HL-60 (cell line): ENCODE measurements at regions not wholly inside any gene's neighbourhood (a gene's known extent, or its start where the extent isn't known, plus 50 kb on each side); places are given as distances from the start of the nearest gene placed in this dataset.

Experiments used
- DNase-seq, 2 experiments: peaks; one replicate each; pipeline ENCODE4 v3.0.0-alpha.2; 2010 to 2020; ENCODE audit warnings: low read depth in 1 of 2, low spot score in 1 of 2
- H3K27ac ChIP-seq: fragments of 250-450 bp; sonication (Bioruptor Pico); replicated peaks from 2 replicates; pipeline ENCODE4 v1.5.1; 2020; ENCODE audit warnings: mild to moderate bottlenecking, moderate library complexity
- H3K27me3 ChIP-seq: fragments of 250-450 bp; sonication (Bioruptor Pico); 2 replicates; pipeline ENCODE4 v1.5.1; 2021; ENCODE audit warnings: mild to moderate bottlenecking, moderate library complexity; ENCODE audit not compliant: insufficient read depth, poor library complexity, severe bottlenecking
- H3K4me3 ChIP-seq: replicated peaks from 2 replicates; pipeline ENCODE4 v1.5.1; 2011; ENCODE audit warnings: mild to moderate bottlenecking, control low read depth, low read length; ENCODE audit not compliant: insufficient read depth
- GABPA ChIP-seq: IDR thresholded peaks from 2 replicates; pipeline ENCODE4 v1.6.1; 2012; ENCODE audit warnings: low read depth
- POLR2AphosphoS5 ChIP-seq: IDR thresholded peaks from 2 replicates; pipeline ENCODE4 v1.6.1; 2012; ENCODE audit warnings: low read depth
- SPI1 ChIP-seq: IDR thresholded peaks from 2 replicates; pipeline ENCODE4 v1.6.1; 2012; ENCODE audit warnings: low read depth, mild to moderate bottlenecking, borderline replicate concordance
- TF ChIP-seq, protein P1 (sequence below): IDR thresholded peaks from 2 replicates; pipeline ENCODE4 v1.6.1; 2012; ENCODE audit warnings: low read depth; ENCODE audit not compliant: insufficient replicate concordance
- TF ChIP-seq, protein P2 (sequence below): IDR thresholded peaks from one replicate; pipeline ENCODE4 v1.5.1; 2011; ENCODE audit warnings: low read length, control low read depth, inconsistent platforms; ENCODE audit not compliant: insufficient read depth

DNA sequence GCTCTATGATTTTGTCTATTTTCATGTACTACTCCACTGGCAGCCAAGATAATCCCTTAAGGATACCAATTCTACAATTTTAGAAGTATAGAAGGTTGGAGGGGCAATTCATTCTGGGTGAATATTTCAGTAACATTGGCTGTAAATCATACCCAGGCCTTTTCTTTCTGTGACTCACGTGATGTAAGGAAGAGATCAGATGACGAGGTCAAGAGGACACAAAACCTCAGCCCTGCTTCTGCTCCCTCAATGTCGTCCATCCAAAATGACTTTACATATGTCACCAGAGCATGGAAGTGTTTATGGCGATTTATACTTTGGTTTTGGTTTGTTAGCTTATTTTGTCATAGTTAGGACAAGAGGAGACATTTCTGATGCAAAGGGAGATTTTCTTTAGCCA lies 70.7 kb upstream of the SLC4A4 start:
- H3K27me3 ChIP-seq = no peaks in the 10 kb centered on the region
- H3K27ac ChIP-seq = no peak overlapping the region
- H3K4me3 ChIP-seq = no peak overlapping the region
- TF ChIP-seq, protein P1, sequence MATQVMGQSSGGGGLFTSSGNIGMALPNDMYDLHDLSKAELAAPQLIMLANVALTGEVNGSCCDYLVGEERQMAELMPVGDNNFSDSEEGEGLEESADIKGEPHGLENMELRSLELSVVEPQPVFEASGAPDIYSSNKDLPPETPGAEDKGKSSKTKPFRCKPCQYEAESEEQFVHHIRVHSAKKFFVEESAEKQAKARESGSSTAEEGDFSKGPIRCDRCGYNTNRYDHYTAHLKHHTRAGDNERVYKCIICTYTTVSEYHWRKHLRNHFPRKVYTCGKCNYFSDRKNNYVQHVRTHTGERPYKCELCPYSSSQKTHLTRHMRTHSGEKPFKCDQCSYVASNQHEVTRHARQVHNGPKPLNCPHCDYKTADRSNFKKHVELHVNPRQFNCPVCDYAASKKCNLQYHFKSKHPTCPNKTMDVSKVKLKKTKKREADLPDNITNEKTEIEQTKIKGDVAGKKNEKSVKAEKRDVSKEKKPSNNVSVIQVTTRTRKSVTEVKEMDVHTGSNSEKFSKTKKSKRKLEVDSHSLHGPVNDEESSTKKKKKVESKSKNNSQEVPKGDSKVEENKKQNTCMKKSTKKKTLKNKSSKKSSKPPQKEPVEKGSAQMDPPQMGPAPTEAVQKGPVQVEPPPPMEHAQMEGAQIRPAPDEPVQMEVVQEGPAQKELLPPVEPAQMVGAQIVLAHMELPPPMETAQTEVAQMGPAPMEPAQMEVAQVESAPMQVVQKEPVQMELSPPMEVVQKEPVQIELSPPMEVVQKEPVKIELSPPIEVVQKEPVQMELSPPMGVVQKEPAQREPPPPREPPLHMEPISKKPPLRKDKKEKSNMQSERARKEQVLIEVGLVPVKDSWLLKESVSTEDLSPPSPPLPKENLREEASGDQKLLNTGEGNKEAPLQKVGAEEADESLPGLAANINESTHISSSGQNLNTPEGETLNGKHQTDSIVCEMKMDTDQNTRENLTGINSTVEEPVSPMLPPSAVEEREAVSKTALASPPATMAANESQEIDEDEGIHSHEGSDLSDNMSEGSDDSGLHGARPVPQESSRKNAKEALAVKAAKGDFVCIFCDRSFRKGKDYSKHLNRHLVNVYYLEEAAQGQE = no peak
- TF ChIP-seq POLR2AphosphoS5 (no peak), GABPA (no peak), SPI1 (no peak)
- TF ChIP-seq, protein P2, sequence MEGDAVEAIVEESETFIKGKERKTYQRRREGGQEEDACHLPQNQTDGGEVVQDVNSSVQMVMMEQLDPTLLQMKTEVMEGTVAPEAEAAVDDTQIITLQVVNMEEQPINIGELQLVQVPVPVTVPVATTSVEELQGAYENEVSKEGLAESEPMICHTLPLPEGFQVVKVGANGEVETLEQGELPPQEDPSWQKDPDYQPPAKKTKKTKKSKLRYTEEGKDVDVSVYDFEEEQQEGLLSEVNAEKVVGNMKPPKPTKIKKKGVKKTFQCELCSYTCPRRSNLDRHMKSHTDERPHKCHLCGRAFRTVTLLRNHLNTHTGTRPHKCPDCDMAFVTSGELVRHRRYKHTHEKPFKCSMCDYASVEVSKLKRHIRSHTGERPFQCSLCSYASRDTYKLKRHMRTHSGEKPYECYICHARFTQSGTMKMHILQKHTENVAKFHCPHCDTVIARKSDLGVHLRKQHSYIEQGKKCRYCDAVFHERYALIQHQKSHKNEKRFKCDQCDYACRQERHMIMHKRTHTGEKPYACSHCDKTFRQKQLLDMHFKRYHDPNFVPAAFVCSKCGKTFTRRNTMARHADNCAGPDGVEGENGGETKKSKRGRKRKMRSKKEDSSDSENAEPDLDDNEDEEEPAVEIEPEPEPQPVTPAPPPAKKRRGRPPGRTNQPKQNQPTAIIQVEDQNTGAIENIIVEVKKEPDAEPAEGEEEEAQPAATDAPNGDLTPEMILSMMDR = no peak
- DNase-seq = no peak

DNA sequence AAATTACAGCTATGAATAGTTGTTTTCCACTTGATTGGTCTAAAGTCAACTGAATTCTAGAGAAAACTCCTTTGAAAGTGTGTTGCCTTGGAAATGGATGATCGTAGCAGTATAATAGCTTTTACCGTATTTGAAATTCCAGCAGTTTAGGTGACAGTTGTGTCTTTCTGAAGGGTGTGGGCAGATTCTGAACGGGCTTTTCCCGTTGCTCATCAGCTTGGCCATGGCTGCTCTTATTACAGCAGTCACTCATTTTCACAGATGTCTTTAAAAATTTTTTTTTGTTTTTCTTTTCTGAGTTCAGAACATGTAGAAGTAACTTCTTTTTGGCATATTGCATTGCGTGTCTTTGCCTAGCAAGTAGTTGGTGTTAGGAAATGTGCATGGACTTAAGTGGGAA lies 69.6 kb upstream of the SLC4A4 start:
- Histone ChIP-seq H3K27ac (no peak overlapping the region), H3K4me3 (no peak overlapping the region), H3K27me3 (no peaks in the 10 kb centered on the region)
- TF ChIP-seq POLR2AphosphoS5 (no peak), GABPA (no peak), SPI1 (no peak)
- TF ChIP-seq, protein P2 = no peak
- TF ChIP-seq, protein P1 = no peak
- no peak for DNase-seq

DNA sequence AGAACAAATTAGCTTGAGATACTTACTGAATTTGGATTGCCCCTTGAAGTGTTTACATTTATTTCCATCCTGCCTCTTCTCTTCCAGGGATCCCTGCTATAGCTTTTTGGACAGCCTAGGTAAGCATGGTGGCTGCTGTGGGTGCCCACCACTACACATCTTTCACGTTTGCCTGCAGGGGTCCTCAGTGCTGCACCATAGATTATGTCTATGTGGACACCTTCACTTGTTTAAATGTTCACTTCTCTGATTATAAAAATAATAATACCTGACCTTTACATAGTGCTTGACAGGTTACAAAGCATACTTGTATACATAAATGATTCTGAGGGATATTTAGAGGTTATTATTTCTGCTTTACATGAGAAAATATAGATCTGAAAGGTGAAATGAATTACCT lies 67.9 kb upstream of the SLC4A4 start:
- no peak overlapping the region for H3K4me3 ChIP-seq
- no peak for DNase-seq
- TF ChIP-seq SPI1 (no peak), GABPA (no peak), POLR2AphosphoS5 (no peak)
- TF ChIP-seq, protein P1 = no peak
- TF ChIP-seq, protein P2 = no peak

More for the DNA sequence above, 67.9 kb upstream of the SLC4A4 start:
- Histone ChIP-seq H3K27me3 (no peaks in the 10 kb centered on the region), H3K27ac (no peak overlapping the region)
